ENCODE measurements at regions not wholly inside any gene's neighbourhood (a gene's known extent, or its start where the extent isn't known, plus 50 kb on each side); places are given as distances from the start of the nearest gene placed in this dataset.
"Not testable (repeated sequence)": the region's sequence is repeated elsewhere in the genome, so short reads cannot be mapped to it uniquely, and the experiment has no call there.

DNA sequence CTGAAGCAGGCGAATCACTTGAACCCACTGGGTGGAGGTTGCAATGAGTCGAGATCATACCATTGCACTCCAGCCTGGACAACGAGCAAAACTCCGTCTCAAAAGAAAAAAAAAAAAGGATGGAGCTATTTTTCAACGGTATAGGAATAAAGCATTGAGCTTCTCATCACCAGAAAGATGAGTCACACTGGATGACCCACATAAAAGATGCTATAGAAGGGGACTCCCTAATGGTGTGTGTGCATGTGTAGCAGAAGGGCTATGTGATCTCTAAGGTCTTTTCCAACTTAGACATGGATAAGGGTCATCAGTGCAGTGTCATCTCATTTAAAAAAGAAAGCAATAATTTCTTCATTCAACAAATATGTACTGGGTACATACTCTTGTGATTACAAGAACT, 476.0 kb downstream of the MFSD1 start:
- Histone ChIP-seq H3K4me1 (ENCODE audit: control insufficient read depth in 1 of 2, insufficient read depth in 1 of 2, low read depth in 1 of 2, low read length in 1 of 2) (no peaks in the 10 kb centered on the region), H3K27ac (no peak overlapping the region), H3K27me3 (no peaks in the 10 kb centered on the region), H3K36me3 (no peaks in the 10 kb centered on the region), H3K9me3 (no peaks in the 10 kb centered on the region), H3K4me3 (ENCODE audit: low read depth in 1 of 2, low read length in 1 of 2) (no peak overlapping the region)
- TF ChIP-seq, protein P1, sequence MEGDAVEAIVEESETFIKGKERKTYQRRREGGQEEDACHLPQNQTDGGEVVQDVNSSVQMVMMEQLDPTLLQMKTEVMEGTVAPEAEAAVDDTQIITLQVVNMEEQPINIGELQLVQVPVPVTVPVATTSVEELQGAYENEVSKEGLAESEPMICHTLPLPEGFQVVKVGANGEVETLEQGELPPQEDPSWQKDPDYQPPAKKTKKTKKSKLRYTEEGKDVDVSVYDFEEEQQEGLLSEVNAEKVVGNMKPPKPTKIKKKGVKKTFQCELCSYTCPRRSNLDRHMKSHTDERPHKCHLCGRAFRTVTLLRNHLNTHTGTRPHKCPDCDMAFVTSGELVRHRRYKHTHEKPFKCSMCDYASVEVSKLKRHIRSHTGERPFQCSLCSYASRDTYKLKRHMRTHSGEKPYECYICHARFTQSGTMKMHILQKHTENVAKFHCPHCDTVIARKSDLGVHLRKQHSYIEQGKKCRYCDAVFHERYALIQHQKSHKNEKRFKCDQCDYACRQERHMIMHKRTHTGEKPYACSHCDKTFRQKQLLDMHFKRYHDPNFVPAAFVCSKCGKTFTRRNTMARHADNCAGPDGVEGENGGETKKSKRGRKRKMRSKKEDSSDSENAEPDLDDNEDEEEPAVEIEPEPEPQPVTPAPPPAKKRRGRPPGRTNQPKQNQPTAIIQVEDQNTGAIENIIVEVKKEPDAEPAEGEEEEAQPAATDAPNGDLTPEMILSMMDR (IDR thresholded peaks at IDR 0.05) = no peak

DNA sequence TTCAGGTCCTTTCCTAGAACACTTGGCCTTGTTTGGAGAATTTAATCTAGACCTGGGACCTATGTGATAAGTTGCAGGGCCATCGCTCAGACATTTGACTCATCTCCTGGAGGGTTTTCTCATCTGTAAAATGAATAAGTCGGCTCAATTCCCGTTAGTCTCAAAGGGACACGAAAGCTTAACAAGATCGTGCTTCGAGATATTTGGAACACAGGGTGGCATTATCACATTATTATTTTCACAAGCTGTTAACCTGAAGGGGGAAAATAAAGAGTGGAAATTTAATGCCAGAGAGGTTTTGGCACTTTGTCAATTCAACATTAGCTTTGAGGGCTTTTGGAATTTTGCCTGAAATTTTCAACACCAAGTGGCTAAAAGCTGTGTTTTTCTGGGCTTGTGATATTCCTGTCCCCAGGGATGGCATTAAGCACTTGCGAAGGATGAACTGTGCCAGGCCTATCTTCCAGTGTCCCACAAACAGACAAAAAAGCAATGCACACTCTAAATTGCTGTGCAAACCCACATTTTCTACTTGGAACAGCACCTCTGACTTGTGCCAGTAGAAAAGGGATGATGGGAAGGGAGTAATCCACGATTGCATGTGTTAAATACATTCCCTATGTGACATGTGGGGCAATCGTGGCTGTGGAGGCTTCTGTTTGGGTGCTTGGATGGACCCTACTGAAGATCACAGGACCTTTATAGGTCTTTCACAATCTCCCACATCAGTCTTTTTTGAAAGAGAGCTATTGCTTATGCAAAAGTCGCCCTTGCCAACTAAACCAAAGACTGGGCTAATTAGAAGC, 478.7 kb downstream of the MFSD1 start:
- Histone ChIP-seq H3K36me3 (no peaks in the 10 kb centered on the region), H3K4me3 (ENCODE audit: low read depth in 1 of 2, low read length in 1 of 2) (no peak overlapping the region), H3K9me3 (no peaks in the 10 kb centered on the region), H3K27me3 (no peaks in the 10 kb centered on the region), H3K4me1 (ENCODE audit: control insufficient read depth in 1 of 2, insufficient read depth in 1 of 2, low read depth in 1 of 2, low read length in 1 of 2) (no peaks in the 10 kb centered on the region), H3K27ac (no peak overlapping the region)
- TF ChIP-seq, protein P1 (IDR thresholded peaks at IDR 0.05) = no peak

DNA sequence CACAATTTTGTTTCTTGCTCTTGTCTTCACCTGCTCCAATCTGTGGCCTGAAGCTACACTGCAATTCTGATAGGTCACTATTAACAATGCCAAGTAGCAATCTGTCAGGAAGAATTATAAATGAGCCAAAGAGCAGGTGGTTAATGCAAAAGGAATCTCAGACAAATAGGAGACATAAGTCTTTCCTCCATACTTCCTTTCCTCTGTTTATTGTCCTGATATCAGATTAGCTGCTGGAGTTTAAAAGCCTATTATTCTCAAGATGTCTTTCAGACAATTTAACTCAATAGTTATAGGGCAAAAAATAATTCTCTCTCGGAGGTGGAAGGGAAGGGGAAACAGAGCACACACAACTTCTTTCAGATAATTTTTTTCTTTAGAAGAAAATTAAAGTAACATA, 491.6 kb downstream of the MFSD1 start:
- Histone ChIP-seq H3K9me3 (no peaks in the 10 kb centered on the region), H3K36me3 (no peaks in the 10 kb centered on the region), H3K27me3 (no peaks in the 10 kb centered on the region), H3K4me1 (ENCODE audit: control insufficient read depth in 1 of 2, insufficient read depth in 1 of 2, low read depth in 1 of 2, low read length in 1 of 2) (no peaks in the 10 kb centered on the region), H3K4me3 (ENCODE audit: low read depth in 1 of 2, low read length in 1 of 2) (no peak overlapping the region), H3K27ac (no peak overlapping the region)
- TF ChIP-seq, protein P1 (IDR thresholded peaks at IDR 0.05) = no peak

DNA sequence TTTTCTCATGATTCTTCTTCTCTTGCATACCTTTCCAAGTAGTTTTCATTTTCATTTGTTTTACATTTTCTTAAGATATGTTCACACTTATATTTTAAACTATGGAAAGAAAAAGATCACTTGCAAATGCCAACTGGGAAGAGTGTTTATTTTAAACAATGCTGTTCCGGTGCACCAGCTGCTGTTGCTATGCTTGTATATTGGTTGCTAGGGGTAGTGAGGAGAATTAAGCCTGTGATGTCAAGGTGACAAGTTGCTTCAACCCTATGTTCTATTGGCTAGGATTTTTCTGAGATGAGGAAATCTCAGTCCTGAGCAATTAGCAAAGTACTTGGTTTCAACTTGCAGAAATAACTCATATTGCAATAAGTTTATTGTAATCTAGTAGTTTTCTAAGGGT, 500.1 kb downstream of the MFSD1 start:
- H3K4me3 ChIP-seq (ENCODE audit: low read depth in 1 of 2, low read length in 1 of 2) = no peak overlapping the region
- H3K36me3 ChIP-seq = no peaks in the 10 kb centered on the region
- TF ChIP-seq, protein P1 (IDR thresholded peaks at IDR 0.05) = no peak
- H3K27me3 ChIP-seq = no peaks in the 10 kb centered on the region
- H3K27ac ChIP-seq = no peak overlapping the region
- no peaks in the 10 kb centered on the region for H3K9me3 ChIP-seq
- no peaks in the 10 kb centered on the region for H3K4me1 ChIP-seq (ENCODE audit: control insufficient read depth in 1 of 2, insufficient read depth in 1 of 2, low read depth in 1 of 2, low read length in 1 of 2)

DNA sequence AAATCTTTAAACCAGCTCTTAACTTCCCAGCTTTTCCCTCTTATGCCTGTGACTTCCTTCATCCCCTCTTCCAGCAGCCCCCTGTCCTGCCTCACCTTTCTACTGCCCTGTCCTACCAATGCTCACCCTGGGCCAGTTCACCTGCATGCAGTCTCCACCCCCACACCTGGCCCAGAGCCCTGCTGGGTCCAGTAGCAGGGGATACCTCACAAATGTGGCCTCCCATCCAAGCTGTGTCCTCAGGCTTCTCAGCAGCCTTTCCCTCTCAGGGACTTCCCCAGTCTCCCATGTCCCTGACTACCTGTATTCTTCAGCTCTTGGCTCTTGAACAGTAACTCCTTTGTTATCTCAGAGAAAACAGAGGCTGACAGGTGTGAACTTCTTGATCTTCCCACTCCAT, 503.2 kb downstream of the MFSD1 start:
- H3K9me3 ChIP-seq = no peaks in the 10 kb centered on the region
- TF ChIP-seq, protein P1 (IDR thresholded peaks at IDR 0.05) = no peak
- H3K36me3 ChIP-seq = no peaks in the 10 kb centered on the region
- no peak overlapping the region for H3K27ac ChIP-seq
- H3K4me3 ChIP-seq (ENCODE audit: low read depth in 1 of 2, low read length in 1 of 2) = no peak overlapping the region
- no peaks in the 10 kb centered on the region for H3K4me1 ChIP-seq (ENCODE audit: control insufficient read depth in 1 of 2, insufficient read depth in 1 of 2, low read depth in 1 of 2, low read length in 1 of 2)
- H3K27me3 ChIP-seq = no peaks in the 10 kb centered on the region

DNA sequence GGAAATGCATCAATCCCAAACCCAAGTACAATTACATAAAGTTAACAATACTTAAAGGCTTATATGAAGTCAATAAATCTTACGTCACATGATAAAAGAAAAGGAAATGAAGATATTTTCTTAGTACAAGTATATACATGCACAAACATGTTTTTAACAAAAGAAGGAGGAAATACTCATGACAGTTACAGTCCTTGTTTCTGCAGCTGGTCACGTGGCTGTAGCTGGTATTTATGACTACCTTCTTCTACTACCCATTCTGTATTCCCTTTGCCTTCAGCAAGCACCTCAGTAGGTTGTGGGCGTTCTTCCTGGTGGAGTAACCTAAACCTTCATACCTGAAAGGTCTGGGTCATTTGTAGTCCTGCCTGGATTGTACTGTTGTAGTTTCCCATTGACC, 514.9 kb downstream of the MFSD1 start:
- H3K36me3 ChIP-seq; H3K27me3 ChIP-seq; H3K4me3 ChIP-seq (ENCODE audit: low read depth in 1 of 2, low read length in 1 of 2); H3K27ac ChIP-seq; H3K9me3 ChIP-seq; H3K4me1 ChIP-seq (ENCODE audit: control insufficient read depth in 1 of 2, insufficient read depth in 1 of 2, low read depth in 1 of 2, low read length in 1 of 2): not testable (repeated sequence)

Data from neutrophil (primary cell).